GM23338 (cell line): ENCODE measurements at regions not wholly inside any gene's neighbourhood (a gene's known extent, or its start where the extent isn't known, plus 50 kb on each side); places are given as distances from the start of the nearest gene placed in this dataset.

ENCODE experiments used
- CREB1 ChIP-seq: fragments of 250-450 bp; sonication (Bioruptor Pico); IDR thresholded peaks from 2 replicates; pipeline ENCODE4 v1.5.0; 2020; ENCODE audit warnings: low read depth, mild to moderate bottlenecking, moderate library complexity
- EZH2 ChIP-seq: fragments of 200-600 bp; sonication (generic); IDR thresholded peaks from one replicate; pipeline ENCODE4 v1.8.0; 2017; ENCODE audit warnings: antibody characterized with exemption, mild to moderate bottlenecking, low read depth; ENCODE audit not compliant: unreplicated experiment
- EZH2phosphoT487 ChIP-seq: fragments of 200-600 bp; sonication (generic); IDR thresholded peaks from one replicate; pipeline ENCODE4 v1.8.1; 2018; ENCODE audit warnings: antibody characterized with exemption; ENCODE audit not compliant: unreplicated experiment
- JUNB ChIP-seq: IDR thresholded peaks from one replicate; pipeline ENCODE4 v1.6.1; 2016; ENCODE audit warnings: antibody characterized with exemption; ENCODE audit not compliant: unreplicated experiment
- NANOG ChIP-seq: IDR thresholded peaks from 2 replicates; pipeline ENCODE4 v1.6.1; 2016; ENCODE audit warnings: antibody characterized with exemption, borderline replicate concordance
- POLR2AphosphoS5 ChIP-seq: IDR thresholded peaks from 2 replicates; pipeline ENCODE4 v1.6.1; 2016; ENCODE audit warnings: antibody characterized with exemption, low read depth
- ZNF114 ChIP-seq: fragments of 250-450 bp; sonication (Bioruptor Pico); IDR thresholded peaks from 2 replicates; pipeline ENCODE4 v1.5.0; 2020; ENCODE audit warnings: mild to moderate bottlenecking, moderate library complexity
- TF ChIP-seq, protein P1 (sequence below), 2 experiments: fragments of 200-600 bp in 1 of 2; sonication (generic) in 1 of 2; conservative IDR thresholded peaks; 2 replicates each; pipeline versions ENCODE4 v1.5.1 to v1.6.1; 2016 to 2017; ENCODE audit warnings: antibody characterized with exemption in 2 of 2, low read depth in 2 of 2, mild to moderate bottlenecking in 2 of 2, moderate library complexity in 1 of 2
- TF ChIP-seq, protein P2 (sequence below): IDR thresholded peaks from 2 replicates; pipeline ENCODE4 v1.6.1; 2016; ENCODE audit warnings: antibody characterized with exemption
- TF ChIP-seq, protein P3 (sequence below): IDR thresholded peaks from one replicate; pipeline ENCODE4 v1.6.1; 2018; ENCODE audit warnings: antibody characterized with exemption; ENCODE audit not compliant: unreplicated experiment
- TF ChIP-seq, protein P4 (sequence below): fragments of 250-450 bp; sonication (Bioruptor Pico); IDR thresholded peaks from 2 replicates; pipeline ENCODE4 v1.5.0; 2020; ENCODE audit warnings: mild to moderate bottlenecking, moderate library complexity

- TF ChIP-seq, protein P1, sequence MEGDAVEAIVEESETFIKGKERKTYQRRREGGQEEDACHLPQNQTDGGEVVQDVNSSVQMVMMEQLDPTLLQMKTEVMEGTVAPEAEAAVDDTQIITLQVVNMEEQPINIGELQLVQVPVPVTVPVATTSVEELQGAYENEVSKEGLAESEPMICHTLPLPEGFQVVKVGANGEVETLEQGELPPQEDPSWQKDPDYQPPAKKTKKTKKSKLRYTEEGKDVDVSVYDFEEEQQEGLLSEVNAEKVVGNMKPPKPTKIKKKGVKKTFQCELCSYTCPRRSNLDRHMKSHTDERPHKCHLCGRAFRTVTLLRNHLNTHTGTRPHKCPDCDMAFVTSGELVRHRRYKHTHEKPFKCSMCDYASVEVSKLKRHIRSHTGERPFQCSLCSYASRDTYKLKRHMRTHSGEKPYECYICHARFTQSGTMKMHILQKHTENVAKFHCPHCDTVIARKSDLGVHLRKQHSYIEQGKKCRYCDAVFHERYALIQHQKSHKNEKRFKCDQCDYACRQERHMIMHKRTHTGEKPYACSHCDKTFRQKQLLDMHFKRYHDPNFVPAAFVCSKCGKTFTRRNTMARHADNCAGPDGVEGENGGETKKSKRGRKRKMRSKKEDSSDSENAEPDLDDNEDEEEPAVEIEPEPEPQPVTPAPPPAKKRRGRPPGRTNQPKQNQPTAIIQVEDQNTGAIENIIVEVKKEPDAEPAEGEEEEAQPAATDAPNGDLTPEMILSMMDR (conservative IDR thresholded peaks at IDR 0.05; ENCODE audit: low read depth in 2 of 2): no peak
- TF ChIP-seq, protein P2, sequence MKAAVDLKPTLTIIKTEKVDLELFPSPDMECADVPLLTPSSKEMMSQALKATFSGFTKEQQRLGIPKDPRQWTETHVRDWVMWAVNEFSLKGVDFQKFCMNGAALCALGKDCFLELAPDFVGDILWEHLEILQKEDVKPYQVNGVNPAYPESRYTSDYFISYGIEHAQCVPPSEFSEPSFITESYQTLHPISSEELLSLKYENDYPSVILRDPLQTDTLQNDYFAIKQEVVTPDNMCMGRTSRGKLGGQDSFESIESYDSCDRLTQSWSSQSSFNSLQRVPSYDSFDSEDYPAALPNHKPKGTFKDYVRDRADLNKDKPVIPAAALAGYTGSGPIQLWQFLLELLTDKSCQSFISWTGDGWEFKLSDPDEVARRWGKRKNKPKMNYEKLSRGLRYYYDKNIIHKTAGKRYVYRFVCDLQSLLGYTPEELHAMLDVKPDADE: no peak
- TF ChIP-seq CREB1: no peak
- no peak for TF ChIP-seq EZH2phosphoT487
- TF ChIP-seq POLR2AphosphoS5: no peak
- TF ChIP-seq EZH2: no peak
- TF ChIP-seq, protein P3, sequence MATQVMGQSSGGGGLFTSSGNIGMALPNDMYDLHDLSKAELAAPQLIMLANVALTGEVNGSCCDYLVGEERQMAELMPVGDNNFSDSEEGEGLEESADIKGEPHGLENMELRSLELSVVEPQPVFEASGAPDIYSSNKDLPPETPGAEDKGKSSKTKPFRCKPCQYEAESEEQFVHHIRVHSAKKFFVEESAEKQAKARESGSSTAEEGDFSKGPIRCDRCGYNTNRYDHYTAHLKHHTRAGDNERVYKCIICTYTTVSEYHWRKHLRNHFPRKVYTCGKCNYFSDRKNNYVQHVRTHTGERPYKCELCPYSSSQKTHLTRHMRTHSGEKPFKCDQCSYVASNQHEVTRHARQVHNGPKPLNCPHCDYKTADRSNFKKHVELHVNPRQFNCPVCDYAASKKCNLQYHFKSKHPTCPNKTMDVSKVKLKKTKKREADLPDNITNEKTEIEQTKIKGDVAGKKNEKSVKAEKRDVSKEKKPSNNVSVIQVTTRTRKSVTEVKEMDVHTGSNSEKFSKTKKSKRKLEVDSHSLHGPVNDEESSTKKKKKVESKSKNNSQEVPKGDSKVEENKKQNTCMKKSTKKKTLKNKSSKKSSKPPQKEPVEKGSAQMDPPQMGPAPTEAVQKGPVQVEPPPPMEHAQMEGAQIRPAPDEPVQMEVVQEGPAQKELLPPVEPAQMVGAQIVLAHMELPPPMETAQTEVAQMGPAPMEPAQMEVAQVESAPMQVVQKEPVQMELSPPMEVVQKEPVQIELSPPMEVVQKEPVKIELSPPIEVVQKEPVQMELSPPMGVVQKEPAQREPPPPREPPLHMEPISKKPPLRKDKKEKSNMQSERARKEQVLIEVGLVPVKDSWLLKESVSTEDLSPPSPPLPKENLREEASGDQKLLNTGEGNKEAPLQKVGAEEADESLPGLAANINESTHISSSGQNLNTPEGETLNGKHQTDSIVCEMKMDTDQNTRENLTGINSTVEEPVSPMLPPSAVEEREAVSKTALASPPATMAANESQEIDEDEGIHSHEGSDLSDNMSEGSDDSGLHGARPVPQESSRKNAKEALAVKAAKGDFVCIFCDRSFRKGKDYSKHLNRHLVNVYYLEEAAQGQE: no peak
- no peak for TF ChIP-seq JUNB
- no peak for TF ChIP-seq ZNF114 (CRISPR knock-in tag)
- TF ChIP-seq NANOG: no peak
- TF ChIP-seq, protein P4, sequence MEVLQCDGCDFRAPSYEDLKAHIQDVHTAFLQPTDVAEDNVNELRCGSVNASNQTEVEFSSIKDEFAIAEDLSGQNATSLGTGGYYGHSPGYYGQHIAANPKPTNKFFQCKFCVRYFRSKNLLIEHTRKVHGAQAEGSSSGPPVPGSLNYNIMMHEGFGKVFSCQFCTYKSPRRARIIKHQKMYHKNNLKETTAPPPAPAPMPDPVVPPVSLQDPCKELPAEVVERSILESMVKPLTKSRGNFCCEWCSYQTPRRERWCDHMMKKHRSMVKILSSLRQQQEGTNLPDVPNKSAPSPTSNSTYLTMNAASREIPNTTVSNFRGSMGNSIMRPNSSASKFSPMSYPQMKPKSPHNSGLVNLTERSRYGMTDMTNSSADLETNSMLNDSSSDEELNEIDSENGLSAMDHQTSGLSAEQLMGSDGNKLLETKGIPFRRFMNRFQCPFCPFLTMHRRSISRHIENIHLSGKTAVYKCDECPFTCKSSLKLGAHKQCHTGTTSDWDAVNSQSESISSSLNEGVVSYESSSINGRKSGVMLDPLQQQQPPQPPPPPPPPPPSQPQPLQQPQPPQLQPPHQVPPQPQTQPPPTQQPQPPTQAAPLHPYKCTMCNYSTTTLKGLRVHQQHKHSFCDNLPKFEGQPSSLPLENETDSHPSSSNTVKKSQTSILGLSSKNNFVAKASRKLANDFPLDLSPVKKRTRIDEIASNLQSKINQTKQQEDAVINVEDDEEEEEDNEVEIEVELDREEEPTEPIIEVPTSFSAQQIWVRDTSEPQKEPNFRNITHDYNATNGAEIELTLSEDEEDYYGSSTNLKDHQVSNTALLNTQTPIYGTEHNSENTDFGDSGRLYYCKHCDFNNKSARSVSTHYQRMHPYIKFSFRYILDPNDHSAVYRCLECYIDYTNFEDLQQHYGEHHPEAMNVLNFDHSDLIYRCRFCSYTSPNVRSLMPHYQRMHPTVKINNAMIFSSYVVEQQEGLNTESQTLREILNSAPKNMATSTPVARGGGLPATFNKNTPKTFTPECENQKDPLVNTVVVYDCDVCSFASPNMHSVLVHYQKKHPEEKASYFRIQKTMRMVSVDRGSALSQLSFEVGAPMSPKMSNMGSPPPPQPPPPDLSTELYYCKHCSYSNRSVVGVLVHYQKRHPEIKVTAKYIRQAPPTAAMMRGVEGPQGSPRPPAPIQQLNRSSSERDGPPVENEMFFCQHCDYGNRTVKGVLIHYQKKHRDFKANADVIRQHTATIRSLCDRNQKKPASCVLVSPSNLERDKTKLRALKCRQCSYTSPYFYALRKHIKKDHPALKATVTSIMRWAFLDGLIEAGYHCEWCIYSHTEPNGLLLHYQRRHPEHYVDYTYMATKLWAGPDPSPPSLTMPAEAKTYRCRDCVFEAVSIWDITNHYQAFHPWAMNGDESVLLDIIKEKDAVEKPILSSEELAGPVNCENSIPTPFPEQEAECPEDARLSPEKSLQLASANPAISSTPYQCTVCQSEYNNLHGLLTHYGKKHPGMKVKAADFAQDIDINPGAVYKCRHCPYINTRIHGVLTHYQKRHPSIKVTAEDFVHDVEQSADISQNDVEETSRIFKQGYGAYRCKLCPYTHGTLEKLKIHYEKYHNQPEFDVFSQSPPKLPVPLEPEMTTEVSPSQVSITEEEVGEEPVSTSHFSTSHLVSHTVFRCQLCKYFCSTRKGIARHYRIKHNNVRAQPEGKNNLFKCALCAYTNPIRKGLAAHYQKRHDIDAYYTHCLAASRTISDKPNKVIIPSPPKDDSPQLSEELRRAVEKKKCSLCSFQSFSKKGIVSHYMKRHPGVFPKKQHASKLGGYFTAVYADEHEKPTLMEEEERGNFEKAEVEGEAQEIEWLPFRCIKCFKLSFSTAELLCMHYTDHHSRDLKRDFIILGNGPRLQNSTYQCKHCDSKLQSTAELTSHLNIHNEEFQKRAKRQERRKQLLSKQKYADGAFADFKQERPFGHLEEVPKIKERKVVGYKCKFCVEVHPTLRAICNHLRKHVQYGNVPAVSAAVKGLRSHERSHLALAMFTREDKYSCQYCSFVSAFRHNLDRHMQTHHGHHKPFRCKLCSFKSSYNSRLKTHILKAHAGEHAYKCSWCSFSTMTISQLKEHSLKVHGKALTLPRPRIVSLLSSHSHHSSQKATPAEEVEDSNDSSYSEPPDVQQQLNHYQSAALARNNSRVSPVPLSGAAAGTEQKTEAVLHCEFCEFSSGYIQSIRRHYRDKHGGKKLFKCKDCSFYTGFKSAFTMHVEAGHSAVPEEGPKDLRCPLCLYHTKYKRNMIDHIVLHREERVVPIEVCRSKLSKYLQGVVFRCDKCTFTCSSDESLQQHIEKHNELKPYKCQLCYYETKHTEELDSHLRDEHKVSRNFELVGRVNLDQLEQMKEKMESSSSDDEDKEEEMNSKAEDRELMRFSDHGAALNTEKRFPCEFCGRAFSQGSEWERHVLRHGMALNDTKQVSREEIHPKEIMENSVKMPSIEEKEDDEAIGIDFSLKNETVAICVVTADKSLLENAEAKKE (CRISPR knock-in tag): no peak
Observed at GRCh38 chr3:102531686-102532085, 96.9 kb downstream of the ZPLD1 start.
